Activated B cell treated with CpG ODN at 0.5 μM for 24 hours (primary cell): ENCODE measurements at regions not wholly inside any gene's neighbourhood (a gene's known extent, or its start where the extent isn't known, plus 50 kb on each side); places are given as distances from the start of the nearest gene placed in this dataset.

ENCODE experiments used
- ATAC-seq: fragments of 200-7000 bp; cut with Tn5 transposase; one replicate; pipeline ENCODE4 v1.10.0; 2021; ENCODE audit warnings: low read depth, mild to moderate bottlenecking, moderate library complexity
- CTCF ChIA-PET: fragments of 350-600 bp; sonication (Branson Sonifier 250); formaldehyde crosslinking; loops from one replicate; lab custom pipeline; 2021; ENCODE audit warnings: antibody characterized with exemption; lab: Charles Lee
- POLR2A ChIA-PET: fragments of 350-600 bp; sonication (Branson Sonifier 250); formaldehyde crosslinking; loops from one replicate; lab custom pipeline; 2021; ENCODE audit warnings: antibody characterized with exemption; lab: Charles Lee
- DNase-seq: peaks from one replicate; pipeline ENCODE4 v3.0.0; 2022
- H3K27ac Mint-ChIP-seq: one replicate; pipeline ENCODE4 v1.8.0; 2020; ENCODE audit warnings: mixed read lengths
- H3K27me3 Mint-ChIP-seq: one replicate; pipeline ENCODE4 v1.8.0; 2021; ENCODE audit warnings: mixed read lengths
- H3K36me3 Mint-ChIP-seq: one replicate; pipeline ENCODE4 v1.8.0; 2021; ENCODE audit warnings: low read depth, mixed read lengths
- H3K4me1 Mint-ChIP-seq: one replicate; pipeline ENCODE4 v1.8.0; 2021; ENCODE audit warnings: mixed read lengths
- H3K4me3 Mint-ChIP-seq: one replicate; pipeline ENCODE4 v1.8.0; 2020; ENCODE audit warnings: mild to moderate bottlenecking, mixed read lengths
- H3K9me3 Mint-ChIP-seq: one replicate; pipeline ENCODE4 v1.8.0; 2020; ENCODE audit warnings: mixed read lengths
- intact Hi-C: fragments of 100-400 bp; cut with micrococcal nuclease; formaldehyde crosslinking; loops from one replicate; pipeline ENCODE4 v1.15.1; 2024
- TF ChIP-seq, protein P1 (sequence below): fragments of 200-600 bp; IDR thresholded peaks from one replicate; pipeline ENCODE4 v1.8.0; 2022; ENCODE audit warnings: antibody characterized with exemption, mild to moderate bottlenecking

DNA sequence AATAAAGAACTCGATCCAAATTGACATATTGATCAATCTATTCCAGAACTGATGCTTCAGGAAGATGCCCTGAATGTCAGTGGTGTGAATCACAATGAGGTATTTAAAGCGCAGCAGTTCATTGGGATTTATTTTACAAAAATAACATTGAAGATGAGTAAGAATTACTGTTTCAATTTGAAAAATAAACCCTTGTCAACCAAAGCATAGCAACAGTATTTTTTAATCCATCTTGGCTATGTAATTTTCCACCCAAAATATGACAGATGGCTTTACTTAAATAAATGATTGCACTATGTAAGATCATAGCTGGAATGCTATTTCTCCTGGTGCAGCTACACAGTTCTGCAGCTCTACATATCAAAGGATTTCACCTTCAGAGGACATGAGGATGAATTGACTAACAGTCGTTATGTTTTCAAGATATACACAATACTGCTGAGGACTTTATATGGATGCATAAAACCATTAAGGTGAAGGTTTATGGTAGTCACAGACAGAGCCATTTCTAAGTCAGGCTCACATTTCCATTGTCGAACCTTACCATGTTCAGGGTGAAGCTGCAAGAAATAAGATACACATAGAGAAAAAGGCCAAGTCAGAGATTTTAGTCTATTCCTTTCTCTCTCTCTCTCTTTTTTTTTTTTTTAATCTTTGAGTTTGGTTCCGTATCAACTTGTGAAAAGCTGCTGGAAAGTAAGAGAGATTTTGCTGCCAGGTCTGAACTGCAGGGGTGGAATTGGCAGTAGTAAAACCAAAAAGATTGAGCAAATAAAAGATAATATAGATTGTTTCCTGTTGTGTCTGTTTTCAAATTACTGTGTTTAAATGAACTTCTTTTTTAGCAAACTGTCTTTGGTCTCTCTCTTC lies 398.0 kb upstream of the CDH20 start:
- H3K27ac Mint-ChIP-seq, result no peak overlapping the region
- H3K4me3 Mint-ChIP-seq, result no peak overlapping the region
- no peaks in the 10 kb centered on the region for H3K27me3 Mint-ChIP-seq
- DNase-seq (no peak), ATAC-seq (no peak)
- H3K4me1 Mint-ChIP-seq, result no peaks in the 10 kb centered on the region
- ChIA-PET CTCF (no interaction called here), POLR2A (no interaction called here)
- TF ChIP-seq, protein P1, sequence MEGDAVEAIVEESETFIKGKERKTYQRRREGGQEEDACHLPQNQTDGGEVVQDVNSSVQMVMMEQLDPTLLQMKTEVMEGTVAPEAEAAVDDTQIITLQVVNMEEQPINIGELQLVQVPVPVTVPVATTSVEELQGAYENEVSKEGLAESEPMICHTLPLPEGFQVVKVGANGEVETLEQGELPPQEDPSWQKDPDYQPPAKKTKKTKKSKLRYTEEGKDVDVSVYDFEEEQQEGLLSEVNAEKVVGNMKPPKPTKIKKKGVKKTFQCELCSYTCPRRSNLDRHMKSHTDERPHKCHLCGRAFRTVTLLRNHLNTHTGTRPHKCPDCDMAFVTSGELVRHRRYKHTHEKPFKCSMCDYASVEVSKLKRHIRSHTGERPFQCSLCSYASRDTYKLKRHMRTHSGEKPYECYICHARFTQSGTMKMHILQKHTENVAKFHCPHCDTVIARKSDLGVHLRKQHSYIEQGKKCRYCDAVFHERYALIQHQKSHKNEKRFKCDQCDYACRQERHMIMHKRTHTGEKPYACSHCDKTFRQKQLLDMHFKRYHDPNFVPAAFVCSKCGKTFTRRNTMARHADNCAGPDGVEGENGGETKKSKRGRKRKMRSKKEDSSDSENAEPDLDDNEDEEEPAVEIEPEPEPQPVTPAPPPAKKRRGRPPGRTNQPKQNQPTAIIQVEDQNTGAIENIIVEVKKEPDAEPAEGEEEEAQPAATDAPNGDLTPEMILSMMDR, result no peak
- intact Hi-C loops, result no loop called here
- H3K9me3 Mint-ChIP-seq, result no peaks in the 10 kb centered on the region
- no peaks in the 10 kb centered on the region for H3K36me3 Mint-ChIP-seq

DNA sequence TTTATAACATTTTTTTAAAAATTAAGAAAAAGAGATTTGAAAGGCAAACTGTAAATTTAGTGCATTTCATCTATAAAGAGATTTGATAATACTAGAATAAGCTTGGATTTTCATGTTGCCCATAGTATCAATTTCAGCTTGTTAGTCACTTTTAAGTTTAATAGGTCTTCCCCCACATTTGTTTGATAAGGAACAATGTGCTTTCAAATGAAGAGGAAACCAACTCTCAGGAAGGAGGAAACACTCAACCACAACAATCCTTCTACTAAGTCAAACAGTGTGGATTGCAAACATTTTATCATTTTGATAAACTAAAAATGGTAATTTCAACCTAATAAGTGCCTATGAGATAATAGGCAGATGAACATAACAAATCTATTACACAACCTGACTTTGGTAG lies 397.1 kb upstream of the CDH20 start:
- no peak overlapping the region for H3K27ac Mint-ChIP-seq
- CTCF ChIA-PET, result no interaction called here
- TF ChIP-seq, protein P1, result no peak

DNA sequence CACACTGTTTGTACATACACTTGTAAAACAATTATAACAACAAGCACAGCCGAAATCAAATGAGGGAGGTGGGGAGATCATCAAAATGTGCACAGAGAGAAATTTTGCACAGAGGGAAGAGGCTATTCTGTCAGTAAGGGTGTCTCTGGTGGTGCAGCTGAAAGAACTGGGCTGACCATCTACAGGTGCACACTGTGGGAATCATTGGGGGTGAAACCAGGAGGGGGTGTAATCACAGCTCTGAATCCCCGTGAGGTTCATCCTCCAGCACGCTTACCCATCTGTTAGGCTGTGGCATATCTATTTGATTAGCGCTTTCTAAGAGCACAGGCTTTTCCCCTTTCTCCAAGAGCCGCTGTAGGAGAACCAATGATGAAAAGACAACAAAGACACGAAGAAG lies 389.9 kb upstream of the CDH20 start:
- H3K9me3 Mint-ChIP-seq, result no peaks in the 10 kb centered on the region
- CTCF ChIA-PET, result no interaction called here

More for the DNA sequence above, 397.1 kb upstream of the CDH20 start:
- H3K4me3 Mint-ChIP-seq, result no peak overlapping the region
- DNase-seq (no peak), ATAC-seq (no peak)
- intact Hi-C loops, result no loop called here
- no peaks in the 10 kb centered on the region for H3K36me3 Mint-ChIP-seq
- no peaks in the 10 kb centered on the region for H3K27me3 Mint-ChIP-seq
- no peaks in the 10 kb centered on the region for H3K4me1 Mint-ChIP-seq
- H3K9me3 Mint-ChIP-seq, result no peaks in the 10 kb centered on the region
- POLR2A ChIA-PET, result no interaction called here

GRCh38 chr18:60950634-60951033 lies 382.6 kb upstream of the CDH20 start:
- no peak overlapping the region for H3K27ac Mint-ChIP-seq
- H3K9me3 Mint-ChIP-seq, result no peaks in the 10 kb centered on the region
- CTCF ChIA-PET, result no interaction called here
- intact Hi-C loops, result no loop called here
- no peak for DNase-seq
- H3K4me1 Mint-ChIP-seq, result no peaks in the 10 kb centered on the region
- no peaks in the 10 kb centered on the region for H3K27me3 Mint-ChIP-seq
- POLR2A ChIA-PET, result no interaction called here
- H3K4me3 Mint-ChIP-seq, result no peak overlapping the region
- H3K36me3 Mint-ChIP-seq, result no peaks in the 10 kb centered on the region
- no peak for ATAC-seq
- TF ChIP-seq, protein P1, result no peak

More for the DNA sequence above, 389.9 kb upstream of the CDH20 start:
- H3K4me1 Mint-ChIP-seq, result no peaks in the 10 kb centered on the region
- intact Hi-C loops, result no loop called here
- POLR2A ChIA-PET, result no interaction called here
- no peaks in the 10 kb centered on the region for H3K27me3 Mint-ChIP-seq
- no peak overlapping the region for H3K27ac Mint-ChIP-seq
- ATAC-seq (no peak), DNase-seq (no peak)
- TF ChIP-seq, protein P1, result no peak
- no peaks in the 10 kb centered on the region for H3K36me3 Mint-ChIP-seq
- H3K4me3 Mint-ChIP-seq, result no peak overlapping the region

DNA sequence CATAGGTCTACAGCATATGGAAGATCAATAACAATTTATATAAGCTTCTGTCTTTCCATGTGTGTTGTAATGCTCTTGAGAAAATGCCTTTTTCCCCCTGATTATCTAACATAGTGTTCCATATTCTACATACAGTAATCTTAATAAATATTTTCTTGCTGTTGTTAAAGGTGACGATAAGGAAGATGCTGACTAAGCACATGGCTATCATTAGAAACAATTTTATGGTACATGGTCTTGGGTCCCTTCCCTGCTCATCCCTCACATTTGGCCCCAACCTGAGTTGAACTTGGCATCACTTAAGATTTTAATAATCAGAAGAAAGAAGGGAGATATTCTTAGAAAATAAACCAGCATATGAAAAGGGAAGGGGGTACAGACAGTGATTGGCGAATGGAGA lies 382.1 kb upstream of the CDH20 start:
- Mint-ChIP-seq H3K27me3 (no peaks in the 10 kb centered on the region), H3K4me3 (no peak overlapping the region), H3K36me3 (no peaks in the 10 kb centered on the region), H3K9me3 (no peaks in the 10 kb centered on the region), H3K27ac (no peak overlapping the region), H3K4me1 (no peaks in the 10 kb centered on the region)
- ChIA-PET POLR2A (no interaction called here), CTCF (no interaction called here)
- ATAC-seq, result no peak
- TF ChIP-seq, protein P1, result no peak
- intact Hi-C loops, result no loop called here
- DNase-seq, result no peak
